ENCODE measurements at regions not wholly inside any gene's neighbourhood (a gene's known extent, or its start where the extent isn't known, plus 50 kb on each side); places are given as distances from the start of the nearest gene placed in this dataset.

- Histone ChIP-seq H3K27ac (no peak overlapping the region), H3K79me2 (no peaks in the 10 kb centered on the region), H3K27me3 (no peaks in the 10 kb centered on the region), H3K36me3 (replicated peaks; ENCODE audit: insufficient read depth, low read depth) (no peaks in the 10 kb centered on the region), H3K9me3 (ENCODE audit: low read depth) (no peaks in the 10 kb centered on the region), H3K4me3 (no peak overlapping the region), H4K20me1 (ENCODE audit: insufficient read depth, poor library complexity, severe bottlenecking) (no peaks in the 10 kb centered on the region), H3K4me1 (ENCODE audit: insufficient read depth) (no peaks in the 10 kb centered on the region), H3K4me2 (no peak overlapping the region), H3K9me2 (replicated peaks; ENCODE audit: insufficient read depth) (no peaks in the 10 kb centered on the region), H2AFZ (no peak overlapping the region)
- TF ChIP-seq EZH2phosphoT487 (IDR thresholded peaks at IDR 0.05; ENCODE audit: low read depth, severe bottlenecking, unreplicated experiment) (no peak), EZH2 (IDR thresholded peaks at IDR 0.05; ENCODE audit: borderline replicate concordance) (no peak), CTCF (IDR thresholded peaks at IDR 0.05; ENCODE audit: poor library complexity) (no peak)
- 54% methylated on average over 2 of the region's 2 CpGs for WGBS (ENCODE audit: low lambda C conversion rate, missing lambda C conversion rate)
- no peak for DNase-seq (ENCODE audit: low spot score)
Measured at GRCh38 chrX:26952213-26952612, 510.9 kb downstream of the PPP4R3C start.

GRCh38 chrX:26927419-26927818 is 535.7 kb downstream of the PPP4R3C start:
- H3K27ac ChIP-seq: no peak overlapping the region

GRCh38 chrX:26925088-26925487 is 538.1 kb downstream of the PPP4R3C start:
- no peaks in the 10 kb centered on the region for H4K20me1 ChIP-seq (ENCODE audit: insufficient read depth, poor library complexity, severe bottlenecking)
- no peak overlapping the region for H3K4me3 ChIP-seq
- no peaks in the 10 kb centered on the region for H3K4me1 ChIP-seq (ENCODE audit: insufficient read depth)
- TF ChIP-seq EZH2 (IDR thresholded peaks at IDR 0.05; ENCODE audit: borderline replicate concordance) (no peak), CTCF (IDR thresholded peaks at IDR 0.05; ENCODE audit: poor library complexity) (no peak), EZH2phosphoT487 (IDR thresholded peaks at IDR 0.05; ENCODE audit: low read depth, severe bottlenecking, unreplicated experiment) (no peak)
- H3K27ac ChIP-seq: no peak overlapping the region
- no peaks in the 10 kb centered on the region for H3K9me2 ChIP-seq (replicated peaks; ENCODE audit: insufficient read depth)
- no peak overlapping the region for H2AFZ ChIP-seq
- H3K9me3 ChIP-seq (ENCODE audit: low read depth): no peaks in the 10 kb centered on the region
- no peaks in the 10 kb centered on the region for H3K36me3 ChIP-seq (replicated peaks; ENCODE audit: insufficient read depth, low read depth)
- no peak for DNase-seq (ENCODE audit: low spot score)
- H3K27me3 ChIP-seq: no peaks in the 10 kb centered on the region
- no peaks in the 10 kb centered on the region for H3K79me2 ChIP-seq
- no peak overlapping the region for H3K4me2 ChIP-seq

More at GRCh38 chrX:26927419-26927818, 535.7 kb downstream of the PPP4R3C start:
- Histone ChIP-seq H4K20me1 (ENCODE audit: insufficient read depth, poor library complexity, severe bottlenecking) (no peaks in the 10 kb centered on the region), H3K4me2 (no peak overlapping the region), H3K9me3 (ENCODE audit: low read depth) (no peaks in the 10 kb centered on the region), H3K4me1 (ENCODE audit: insufficient read depth) (no peaks in the 10 kb centered on the region), H3K9me2 (replicated peaks; ENCODE audit: insufficient read depth) (no peaks in the 10 kb centered on the region), H3K36me3 (replicated peaks; ENCODE audit: insufficient read depth, low read depth) (no peaks in the 10 kb centered on the region), H2AFZ (no peak overlapping the region), H3K27me3 (no peaks in the 10 kb centered on the region), H3K79me2 (no peaks in the 10 kb centered on the region), H3K4me3 (no peak overlapping the region)
- no peak for DNase-seq (ENCODE audit: low spot score)
- TF ChIP-seq CTCF (IDR thresholded peaks at IDR 0.05; ENCODE audit: poor library complexity): no peak
- no peak for TF ChIP-seq EZH2phosphoT487 (IDR thresholded peaks at IDR 0.05; ENCODE audit: low read depth, severe bottlenecking, unreplicated experiment)
- TF ChIP-seq EZH2 (IDR thresholded peaks at IDR 0.05; ENCODE audit: borderline replicate concordance): no peak
- 55% methylated on average over 2 of the region's 2 CpGs for WGBS (ENCODE audit: low lambda C conversion rate, missing lambda C conversion rate)

- Histone ChIP-seq H3K4me1 (ENCODE audit: insufficient read depth) (no peaks in the 10 kb centered on the region), H3K27me3 (no peaks in the 10 kb centered on the region), H3K9me2 (replicated peaks; ENCODE audit: insufficient read depth) (no peaks in the 10 kb centered on the region), H3K4me2 (no peak overlapping the region), H2AFZ (no peak overlapping the region), H3K9me3 (ENCODE audit: low read depth) (no peaks in the 10 kb centered on the region), H3K4me3 (no peak overlapping the region), H3K27ac (no peak overlapping the region), H4K20me1 (ENCODE audit: insufficient read depth, poor library complexity, severe bottlenecking) (no peaks in the 10 kb centered on the region), H3K36me3 (replicated peaks; ENCODE audit: insufficient read depth, low read depth) (no peaks in the 10 kb centered on the region), H3K79me2 (no peaks in the 10 kb centered on the region)
- TF ChIP-seq CTCF (IDR thresholded peaks at IDR 0.05; ENCODE audit: poor library complexity): no peak
- no peak for TF ChIP-seq EZH2phosphoT487 (IDR thresholded peaks at IDR 0.05; ENCODE audit: low read depth, severe bottlenecking, unreplicated experiment)
- TF ChIP-seq EZH2 (IDR thresholded peaks at IDR 0.05; ENCODE audit: borderline replicate concordance): no peak
- no peak for DNase-seq (ENCODE audit: low spot score)
- 64% methylated on average over 3 of the region's 3 CpGs for WGBS (ENCODE audit: low lambda C conversion rate, missing lambda C conversion rate)
Measured at GRCh38 chrX:26922278-26922677, 540.9 kb downstream of the PPP4R3C start.
